ENCODE measurements at regions not wholly inside any gene's neighbourhood (a gene's known extent, or its start where the extent isn't known, plus 50 kb on each side); places are given as distances from the start of the nearest gene placed in this dataset.

DNA sequence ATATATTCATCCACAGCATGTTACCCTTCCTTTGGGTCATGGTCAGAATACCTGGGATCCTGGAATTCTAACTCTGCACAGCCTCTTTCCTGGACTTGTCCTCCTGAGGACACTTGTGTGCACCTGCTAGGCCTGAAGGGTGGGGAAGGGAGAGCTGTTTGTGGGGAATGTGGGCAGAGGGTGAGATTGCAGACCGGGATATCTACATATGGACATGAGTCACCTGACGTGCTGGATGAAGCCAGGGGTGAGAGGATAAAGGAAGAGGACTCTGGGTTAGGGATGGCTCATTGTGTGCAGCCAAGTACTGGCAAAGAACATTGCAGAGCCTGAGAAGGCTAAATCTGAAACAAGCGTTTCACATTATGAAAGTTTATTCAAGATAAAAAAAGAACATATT lies 241.4 kb upstream of the RPS23 start:
- CTCF ChIA-PET = interaction anchor here (0.6 to 1.2 kb wide), 2 partner anchors 10 to 14 kb away, joined by 3 to 4 read pairs; no protein-coding TSS in a partner anchor

DNA sequence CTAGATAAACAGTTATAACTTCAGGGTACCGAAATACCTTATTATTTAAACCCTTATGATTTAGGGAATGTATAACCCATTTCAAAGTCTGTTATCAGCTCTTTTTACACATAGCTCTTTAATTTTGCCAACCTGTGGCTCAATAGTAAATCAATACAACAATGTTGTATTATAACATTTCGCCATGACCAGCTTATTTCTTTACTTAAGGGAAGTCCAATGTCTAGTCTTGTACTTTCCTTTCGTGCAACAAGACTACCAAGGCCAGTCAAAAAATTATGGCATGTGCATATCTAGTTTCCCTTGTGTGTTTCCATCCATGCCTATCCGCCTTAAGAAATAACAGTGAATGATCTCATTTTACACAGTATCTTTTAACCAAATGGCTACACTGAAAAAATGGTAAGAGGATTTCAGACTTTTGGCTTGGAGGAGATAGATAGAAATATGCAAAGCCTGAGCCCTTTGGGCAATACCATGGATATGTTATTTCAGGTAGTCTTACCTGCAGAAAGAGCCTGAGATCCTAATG lies 239.5 kb upstream of the RPS23 start:
- FAIRE-seq (no peak), ATAC-seq (no peak), DNase-seq (ENCODE audit: low read depth in 1 of 2, low spot score in 1 of 2) (no peak)
- H3K4me3 ChIP-seq = no peak overlapping the region
- H3K4me2 ChIP-seq = no peak overlapping the region
- H3K4me1 ChIP-seq = no peaks in the 10 kb centered on the region
- H3K9me3 ChIP-seq = no peaks in the 10 kb centered on the region
- ChIA-PET CTCF (no interaction called here), POLR2A (no interaction called here)
- TF ChIP-seq MYC (IDR thresholded peaks at IDR 0.05; ENCODE audit: borderline replicate concordance, low read length) (no peak), CHD4 (IDR thresholded peaks at IDR 0.05; ENCODE audit: borderline replicate concordance) (no peak), SREBF2 (IDR thresholded peaks at IDR 0.05) (no peak), EHF (CRISPR knock-in tag; IDR thresholded peaks at IDR 0.05) (no peak), MAX (IDR thresholded peaks at IDR 0.05) (no peak), HES2 (IDR thresholded peaks at IDR 0.05) (no peak), RNF2 (IDR thresholded peaks at IDR 0.05; ENCODE audit: borderline replicate concordance, low read depth) (no peak)
- TF ChIP-seq, protein P1, sequence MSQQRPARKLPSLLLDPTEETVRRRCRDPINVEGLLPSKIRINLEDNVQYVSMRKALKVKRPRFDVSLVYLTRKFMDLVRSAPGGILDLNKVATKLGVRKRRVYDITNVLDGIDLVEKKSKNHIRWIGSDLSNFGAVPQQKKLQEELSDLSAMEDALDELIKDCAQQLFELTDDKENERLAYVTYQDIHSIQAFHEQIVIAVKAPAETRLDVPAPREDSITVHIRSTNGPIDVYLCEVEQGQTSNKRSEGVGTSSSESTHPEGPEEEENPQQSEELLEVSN (IDR thresholded peaks at IDR 0.05; ENCODE audit: borderline replicate concordance, low read depth) = no peak
- H3K27ac ChIP-seq = no peak overlapping the region
- 29% methylated on average over 4 of the region's 4 CpGs for WGBS (ENCODE audit: missing lambda C conversion rate)

More for the DNA sequence above, 241.4 kb upstream of the RPS23 start:
- ATAC-seq (no peak), DNase-seq (ENCODE audit: low read depth in 1 of 2, low spot score in 1 of 2) (no peak), FAIRE-seq (no peak)
- no peak overlapping the region for H3K4me2 ChIP-seq
- POLR2A ChIA-PET = no interaction called here
- no peak overlapping the region for H3K4me3 ChIP-seq
- no peaks in the 10 kb centered on the region for H3K4me1 ChIP-seq
- no peak overlapping the region for H3K27ac ChIP-seq
- TF ChIP-seq CEBPB (IDR thresholded peaks at IDR 0.05) = no peak
- TF ChIP-seq NR3C1 (IDR thresholded peaks at IDR 0.05) = no peak
- no peak for TF ChIP-seq TP53 (CRISPR knock-in tag; IDR thresholded peaks at IDR 0.05)
- no peaks in the 10 kb centered on the region for H3K9me3 ChIP-seq
- 18% methylated on average over 3 of the region's 3 CpGs for WGBS (ENCODE audit: missing lambda C conversion rate)

- no peak for ATAC-seq
- no peak for FAIRE-seq
Observed at GRCh38 chr5:82513738-82514137, 235.6 kb upstream of the RPS23 start.

More at GRCh38 chr5:82513738-82514137, 235.6 kb upstream of the RPS23 start:
- no peak overlapping the region for H3K4me3 ChIP-seq
- H3K4me2 ChIP-seq = no peak overlapping the region
- WGBS (ENCODE audit: missing lambda C conversion rate) = 19% methylated on average over 5 of the region's 5 CpGs
- TF ChIP-seq MAX (IDR thresholded peaks at IDR 0.05) = no peak
- no peak for TF ChIP-seq BHLHE40 (IDR thresholded peaks at IDR 0.05; ENCODE audit: low read depth, low read length)
- TF ChIP-seq, protein P2, sequence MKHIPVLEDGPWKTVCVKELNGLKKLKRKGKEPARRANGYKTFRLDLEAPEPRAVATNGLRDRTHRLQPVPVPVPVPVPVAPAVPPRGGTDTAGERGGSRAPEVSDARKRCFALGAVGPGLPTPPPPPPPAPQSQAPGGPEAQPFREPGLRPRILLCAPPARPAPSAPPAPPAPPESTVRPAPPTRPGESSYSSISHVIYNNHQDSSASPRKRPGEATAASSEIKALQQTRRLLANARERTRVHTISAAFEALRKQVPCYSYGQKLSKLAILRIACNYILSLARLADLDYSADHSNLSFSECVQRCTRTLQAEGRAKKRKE (CRISPR knock-in tag; IDR thresholded peaks at IDR 0.05; ENCODE audit: low read depth) = no peak
- TF ChIP-seq SMC3 (IDR thresholded peaks at IDR 0.05) = no peak
- TF ChIP-seq, protein P3, sequence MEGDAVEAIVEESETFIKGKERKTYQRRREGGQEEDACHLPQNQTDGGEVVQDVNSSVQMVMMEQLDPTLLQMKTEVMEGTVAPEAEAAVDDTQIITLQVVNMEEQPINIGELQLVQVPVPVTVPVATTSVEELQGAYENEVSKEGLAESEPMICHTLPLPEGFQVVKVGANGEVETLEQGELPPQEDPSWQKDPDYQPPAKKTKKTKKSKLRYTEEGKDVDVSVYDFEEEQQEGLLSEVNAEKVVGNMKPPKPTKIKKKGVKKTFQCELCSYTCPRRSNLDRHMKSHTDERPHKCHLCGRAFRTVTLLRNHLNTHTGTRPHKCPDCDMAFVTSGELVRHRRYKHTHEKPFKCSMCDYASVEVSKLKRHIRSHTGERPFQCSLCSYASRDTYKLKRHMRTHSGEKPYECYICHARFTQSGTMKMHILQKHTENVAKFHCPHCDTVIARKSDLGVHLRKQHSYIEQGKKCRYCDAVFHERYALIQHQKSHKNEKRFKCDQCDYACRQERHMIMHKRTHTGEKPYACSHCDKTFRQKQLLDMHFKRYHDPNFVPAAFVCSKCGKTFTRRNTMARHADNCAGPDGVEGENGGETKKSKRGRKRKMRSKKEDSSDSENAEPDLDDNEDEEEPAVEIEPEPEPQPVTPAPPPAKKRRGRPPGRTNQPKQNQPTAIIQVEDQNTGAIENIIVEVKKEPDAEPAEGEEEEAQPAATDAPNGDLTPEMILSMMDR (IDR thresholded peaks at IDR 0.05) = no peak
- no peak for TF ChIP-seq RAD21 (conservative IDR thresholded peaks at IDR 0.05 in 1 of 2, IDR thresholded peaks at IDR 0.05 in 1 of 2)
- no peak for TF ChIP-seq BCL3 (IDR thresholded peaks at IDR 0.05)
- TF ChIP-seq POLR2AphosphoS2 (conservative IDR thresholded peaks at IDR 0.05; ENCODE audit: low read length) = no peak
- no peak for TF ChIP-seq GATA3 (IDR thresholded peaks at IDR 0.05; ENCODE audit: borderline replicate concordance)
- no peak for TF ChIP-seq TFCP2L1 (CRISPR knock-in tag; IDR thresholded peaks at IDR 0.05)
- no peak for TF ChIP-seq RARB (CRISPR knock-in tag; IDR thresholded peaks at IDR 0.05)
- no peak for TF ChIP-seq HOXA7 (CRISPR knock-in tag; IDR thresholded peaks at IDR 0.05)
- no peak for TF ChIP-seq NR3C1 (IDR thresholded peaks at IDR 0.05)
- TF ChIP-seq, protein P4, sequence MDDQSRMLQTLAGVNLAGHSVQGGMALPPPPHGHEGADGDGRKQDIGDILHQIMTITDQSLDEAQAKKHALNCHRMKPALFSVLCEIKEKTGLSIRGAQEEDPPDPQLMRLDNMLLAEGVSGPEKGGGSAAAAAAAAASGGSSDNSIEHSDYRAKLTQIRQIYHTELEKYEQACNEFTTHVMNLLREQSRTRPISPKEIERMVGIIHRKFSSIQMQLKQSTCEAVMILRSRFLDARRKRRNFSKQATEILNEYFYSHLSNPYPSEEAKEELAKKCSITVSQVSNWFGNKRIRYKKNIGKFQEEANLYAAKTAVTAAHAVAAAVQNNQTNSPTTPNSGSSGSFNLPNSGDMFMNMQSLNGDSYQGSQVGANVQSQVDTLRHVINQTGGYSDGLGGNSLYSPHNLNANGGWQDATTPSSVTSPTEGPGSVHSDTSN (IDR thresholded peaks at IDR 0.05) = no peak
- no peak for TF ChIP-seq EP300 (IDR thresholded peaks at IDR 0.05)
- no peak for TF ChIP-seq HDAC2 (IDR thresholded peaks at IDR 0.05)
- TF ChIP-seq KDM5A (IDR thresholded peaks at IDR 0.05) = no peak
- no peak for TF ChIP-seq SREBF2 (IDR thresholded peaks at IDR 0.05)
- TF ChIP-seq TP53 (CRISPR knock-in tag; IDR thresholded peaks at IDR 0.05) = no peak
- no peak for TF ChIP-seq HOXB13 (CRISPR knock-in tag; IDR thresholded peaks at IDR 0.05; ENCODE audit: low read depth)
- no peak for DNase-seq (ENCODE audit: low read depth in 1 of 2, low spot score in 1 of 2)
- no peaks in the 10 kb centered on the region for H3K9me3 ChIP-seq
- ChIA-PET CTCF (no interaction called here), POLR2A (no interaction called here)
- no peak overlapping the region for H3K27ac ChIP-seq
- no peaks in the 10 kb centered on the region for H3K4me1 ChIP-seq
